Ishikawa (cell line): ENCODE measurements at regions not wholly inside any gene's neighbourhood (a gene's known extent, or its start where the extent isn't known, plus 50 kb on each side); places are given as distances from the start of the nearest gene placed in this dataset.

Experiments used
- CEBPB ChIP-seq: IDR thresholded peaks from 2 replicates; pipeline ENCODE4 v1.6.1; 2012
- CREB1 ChIP-seq: IDR thresholded peaks from 2 replicates; pipeline ENCODE4 v1.6.1; 2012; ENCODE audit warnings: low read depth
- EP300 ChIP-seq: IDR thresholded peaks from 2 replicates; pipeline ENCODE4 v1.6.1; 2012; ENCODE audit warnings: borderline replicate concordance
- FOXM1 ChIP-seq: IDR thresholded peaks from 2 replicates; pipeline ENCODE4 v1.6.1; 2012; ENCODE audit warnings: low read depth, borderline replicate concordance
- MAX ChIP-seq: IDR thresholded peaks from 2 replicates; pipeline ENCODE4 v1.6.1; 2012
- RAD21 ChIP-seq: IDR thresholded peaks from 2 replicates; pipeline ENCODE4 v1.6.1; 2012; ENCODE audit warnings: low read depth
- REST ChIP-seq: IDR thresholded peaks from 2 replicates; pipeline ENCODE4 v1.6.1; 2012; ENCODE audit warnings: low read depth, mild to moderate bottlenecking
- TAF1 ChIP-seq: IDR thresholded peaks from 2 replicates; pipeline ENCODE4 v1.6.1; 2012; ENCODE audit warnings: low read depth, mild to moderate bottlenecking
- USF1 ChIP-seq: IDR thresholded peaks from 2 replicates; pipeline ENCODE4 v1.6.1; 2012
- YY1 ChIP-seq: IDR thresholded peaks from 2 replicates; pipeline ENCODE4 v1.6.1; 2012; ENCODE audit warnings: low read depth
- ZBTB7A ChIP-seq: IDR thresholded peaks from 2 replicates; pipeline ENCODE4 v1.6.1; 2012; ENCODE audit warnings: low read depth

- TF ChIP-seq FOXM1 (no peak), EP300 (no peak), YY1 (no peak), TAF1 (no peak), CEBPB (no peak), RAD21 (no peak), ZBTB7A (no peak), USF1 (no peak), REST (no peak), MAX (no peak), CREB1 (no peak)
These were observed 105.0 kb upstream of the TMPO start for GRCh38 chr12:98410356-98410755.
